Dedifferentiated amniotic fluid mesenchymal stem cell (primary cell): ENCODE measurements at regions not wholly inside any gene's neighbourhood (a gene's known extent, or its start where the extent isn't known, plus 50 kb on each side); places are given as distances from the start of the nearest gene placed in this dataset.
"Not testable (repeated sequence)": the region's sequence is repeated elsewhere in the genome, so short reads cannot be mapped to it uniquely, and the experiment has no call there.

Experiments used
- DNase-seq: peaks from one replicate; pipeline ENCODE4 v3.0.0-alpha.2; 2016; ENCODE audit errors: extremely low spot score

- no peak for DNase-seq
Measured at GRCh38 chr21:28181730-28182129, 810.9 kb downstream of the LTN1 start.

- no peak for DNase-seq
Measured at GRCh38 chr21:28179136-28179535, 813.5 kb downstream of the LTN1 start.

GRCh38 chr21:28177124-28177523 lies 815.6 kb downstream of the LTN1 start:
- no peak for DNase-seq

GRCh38 chr21:28174701-28175100 lies 818.0 kb downstream of the LTN1 start:
- no peak for DNase-seq

- DNase-seq, result no peak
Measured at GRCh38 chr21:28174006-28174405, 818.7 kb downstream of the LTN1 start.

DNA sequence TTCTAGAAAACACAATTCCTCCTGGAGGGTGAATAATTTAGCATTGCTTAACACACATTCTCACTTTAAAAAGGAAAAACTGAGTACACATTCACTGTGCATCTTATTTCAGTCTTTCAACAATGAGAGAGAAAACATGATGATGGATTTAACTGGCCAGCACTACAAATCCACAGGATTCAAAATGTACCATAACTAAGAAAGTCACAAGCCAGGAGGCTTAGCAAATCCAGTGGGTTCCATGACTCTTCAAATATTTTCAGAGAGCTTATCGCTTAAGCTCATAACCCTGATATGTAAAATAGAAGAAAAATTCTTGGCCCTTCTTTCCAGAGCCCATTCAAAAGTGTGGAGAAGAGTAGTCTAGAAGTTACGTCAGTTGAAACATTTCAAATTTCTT lies 820.3 kb downstream of the LTN1 start:
- DNase-seq, result no peak

- no peak for DNase-seq
Measured at GRCh38 chr21:28167366-28167765, 825.3 kb downstream of the LTN1 start.

DNA sequence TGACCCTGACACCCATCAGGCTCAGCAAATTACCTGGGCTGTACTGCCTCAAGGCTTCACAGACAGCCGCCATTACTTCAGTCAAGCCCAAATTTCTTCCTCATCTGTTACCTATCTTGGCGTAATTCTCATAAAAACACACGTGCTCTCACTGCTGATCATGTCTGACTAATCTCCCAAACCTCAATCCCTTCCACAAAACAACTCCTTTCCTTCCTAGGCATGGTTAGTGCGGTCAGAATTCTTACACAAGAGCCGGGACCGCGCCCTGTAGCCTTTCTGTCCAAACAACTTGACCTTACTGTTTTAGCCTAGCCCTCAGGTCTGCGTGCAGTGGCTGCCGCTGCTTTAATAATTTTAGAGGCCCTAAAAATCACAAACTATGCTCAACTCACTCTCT lies 828.2 kb downstream of the LTN1 start:
- DNase-seq, result not testable (repeated sequence)

DNA sequence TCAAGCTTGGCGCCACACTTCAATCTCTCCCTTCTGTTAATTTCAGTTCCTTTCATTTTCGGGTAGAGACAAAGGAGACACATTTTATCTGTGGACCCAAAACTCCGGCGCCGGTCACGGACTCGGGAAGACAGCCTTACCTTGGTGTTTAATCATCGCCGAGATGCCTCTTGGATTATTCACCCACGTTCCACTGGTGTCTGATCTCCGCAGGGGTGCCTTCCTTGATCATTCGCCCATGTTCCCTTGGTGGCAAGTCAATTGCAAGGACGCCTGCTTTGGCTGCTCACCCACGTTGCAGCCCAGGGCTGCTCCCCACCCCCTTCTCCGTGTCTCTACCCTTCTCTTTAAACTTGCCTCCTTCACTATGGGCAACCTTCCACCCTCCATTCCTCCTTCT lies 830.6 kb downstream of the LTN1 start:
- DNase-seq, result not testable (repeated sequence)

DNA sequence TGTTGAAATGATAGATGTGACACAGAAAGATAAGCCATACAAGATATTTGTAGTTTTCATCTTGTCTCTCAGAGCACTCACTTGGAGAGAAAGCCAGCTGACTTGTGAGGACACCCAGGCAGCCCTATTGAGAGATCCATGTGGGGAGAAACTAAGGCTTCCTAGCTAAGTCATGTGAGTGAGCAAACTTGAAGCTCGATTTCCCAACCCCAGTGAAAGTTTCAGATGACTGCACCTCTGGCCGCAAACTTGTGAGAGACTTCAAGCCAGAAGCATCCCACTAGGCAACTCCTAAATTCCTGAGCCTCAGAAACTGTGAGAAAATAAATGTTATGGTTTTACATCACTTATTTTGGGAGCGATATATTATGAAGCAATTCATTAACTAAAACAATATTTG lies 832.3 kb downstream of the LTN1 start:
- no peak for DNase-seq

- no peak for DNase-seq
Measured at GRCh38 chr21:28159396-28159795, 833.3 kb downstream of the LTN1 start.

- no peak for DNase-seq
Measured at GRCh38 chr21:28156590-28156989, 836.1 kb downstream of the LTN1 start.

GRCh38 chr21:28154121-28154520 lies 838.6 kb downstream of the LTN1 start:
- no peak for DNase-seq

DNA sequence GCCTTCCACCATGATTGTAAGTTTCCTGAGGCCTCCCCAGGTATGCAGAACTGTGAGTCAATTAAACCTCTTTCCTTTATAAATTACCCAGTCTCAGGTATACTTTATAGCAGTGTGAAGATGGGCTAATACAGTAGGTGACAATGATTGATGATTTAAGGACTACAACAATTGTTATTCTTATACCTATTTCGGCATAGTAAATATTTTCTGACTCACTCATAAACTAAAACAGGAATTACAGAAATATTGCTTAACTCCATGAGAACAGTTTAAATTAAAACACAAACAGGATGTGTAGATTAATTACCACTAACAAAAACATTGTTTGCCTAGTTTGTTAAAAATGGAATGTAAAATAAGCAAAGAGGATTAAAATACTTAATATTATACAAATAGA lies 839.9 kb downstream of the LTN1 start:
- DNase-seq, result no peak

DNA sequence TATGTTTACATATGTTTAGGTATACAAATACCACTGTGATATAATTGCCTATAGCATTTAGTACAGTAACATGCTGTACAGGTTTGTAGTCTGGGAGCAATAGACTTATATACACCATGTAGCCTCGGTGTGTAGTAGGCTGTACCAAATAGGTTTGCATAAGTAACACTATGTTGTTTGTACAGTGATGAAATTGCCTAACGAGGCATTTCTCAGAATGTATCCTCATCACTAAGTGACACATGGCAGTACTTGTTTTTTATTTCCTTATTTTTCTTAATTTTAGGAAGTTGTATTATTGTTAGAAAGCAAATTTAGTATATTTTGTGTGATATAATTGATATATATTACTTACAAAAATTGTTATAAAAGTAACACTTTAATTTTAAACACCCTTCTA lies 840.9 kb downstream of the LTN1 start:
- DNase-seq, result no peak

DNA sequence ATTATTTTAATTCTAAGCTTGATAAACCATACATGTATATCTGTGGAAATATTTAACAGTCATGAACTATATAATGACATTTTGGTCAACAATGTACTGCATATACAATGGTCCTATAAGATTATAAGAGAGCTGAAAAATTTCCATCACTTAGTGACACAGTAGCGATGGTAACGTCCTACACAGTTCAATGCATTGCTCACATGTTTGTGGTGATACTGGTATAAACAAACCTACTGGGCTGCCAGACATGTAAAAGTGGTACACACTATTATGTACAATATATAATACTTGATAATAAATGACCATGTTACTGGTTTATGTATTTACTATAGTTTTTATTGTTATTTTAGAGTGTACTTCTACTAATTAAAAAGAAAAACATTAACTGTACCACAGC lies 841.9 kb downstream of the LTN1 start:
- no peak for DNase-seq

DNA sequence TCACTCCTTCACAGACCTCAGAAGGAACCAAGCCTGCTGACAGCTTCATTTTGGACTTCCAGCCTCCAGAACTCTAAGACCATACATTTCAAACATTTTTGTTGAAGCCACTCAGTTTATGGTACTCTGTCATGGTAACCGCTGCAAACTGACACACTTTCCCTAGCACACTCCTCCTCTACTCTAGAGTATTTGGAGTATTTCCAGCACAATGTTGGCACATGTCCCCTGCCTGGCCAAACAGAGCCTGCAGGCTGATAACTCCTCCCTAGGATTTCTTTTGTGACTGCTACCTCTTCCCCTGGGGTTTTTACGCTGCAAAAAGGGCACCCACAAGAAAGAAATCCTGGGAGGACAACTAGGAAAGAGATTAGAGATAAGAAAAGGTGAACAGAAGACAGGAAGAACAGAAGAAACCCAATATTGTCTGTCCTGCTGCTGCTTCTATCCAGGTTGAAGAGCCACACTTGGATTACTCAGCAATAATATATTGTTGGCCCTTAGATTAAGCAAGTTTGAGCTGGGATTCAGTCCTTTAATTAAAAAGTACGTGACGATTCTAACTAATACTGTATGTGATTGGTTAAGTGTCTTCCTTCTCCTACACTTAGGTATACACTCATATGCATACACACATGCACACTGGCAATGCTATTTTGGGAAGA lies 844.1 kb downstream of the LTN1 start:
- no peak for DNase-seq

- DNase-seq, result no peak
Measured at GRCh38 chr21:28144653-28145052, 848.0 kb downstream of the LTN1 start.

- DNase-seq, result no peak
Measured at GRCh38 chr21:28144089-28144488, 848.6 kb downstream of the LTN1 start.

DNA sequence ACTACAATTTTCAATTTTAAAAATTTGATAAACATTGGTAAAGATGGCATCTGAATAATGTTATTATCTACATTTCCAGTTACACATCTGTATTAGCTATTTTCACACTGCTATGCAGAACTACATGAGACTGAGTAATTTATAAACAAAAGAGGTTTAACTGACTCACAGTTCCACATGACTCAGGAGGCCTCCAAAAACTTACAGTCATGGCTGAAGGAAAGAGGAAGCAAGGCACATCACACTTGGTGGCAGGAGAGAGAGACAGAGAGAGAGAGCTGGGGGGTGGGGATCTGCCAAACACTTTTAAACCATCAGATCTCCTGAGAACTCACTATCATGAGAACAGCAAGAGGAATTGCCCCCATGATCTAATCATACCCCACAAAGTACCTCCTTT lies 850.0 kb downstream of the LTN1 start:
- DNase-seq, result peak; percentile 49

GRCh38 chr21:28138272-28138671 lies 854.4 kb downstream of the LTN1 start:
- no peak for DNase-seq

DNA sequence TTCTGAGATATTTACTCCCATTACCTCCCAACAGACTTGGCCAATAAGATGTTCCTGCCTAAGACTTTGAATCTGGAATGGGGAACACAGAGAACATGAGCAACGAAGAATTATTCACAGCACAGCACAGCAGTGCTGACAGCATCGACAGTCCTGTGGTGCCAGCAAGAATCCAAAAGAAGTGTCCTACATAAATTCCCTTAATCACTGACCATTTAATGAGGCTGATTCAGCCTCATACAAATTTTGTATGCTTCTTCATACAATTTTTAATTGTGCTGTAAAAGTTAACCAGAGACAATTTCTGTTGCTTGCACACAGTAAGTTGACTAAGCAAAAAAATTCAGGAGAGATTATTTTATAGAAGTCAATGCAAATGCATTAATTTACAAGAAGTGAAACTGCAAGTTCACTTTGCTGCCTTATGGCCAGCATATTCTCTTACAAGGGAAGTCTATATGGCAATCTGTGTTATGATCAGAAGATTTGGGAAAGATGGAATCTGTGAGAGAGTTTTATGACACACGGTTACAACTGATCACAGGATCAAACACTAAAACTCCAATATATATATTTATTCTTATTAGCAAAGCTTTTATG lies 855.9 kb downstream of the LTN1 start:
- DNase-seq, result no peak

GRCh38 chr21:28135646-28136045 lies 857.0 kb downstream of the LTN1 start:
- DNase-seq, result no peak

GRCh38 chr21:28133116-28133515 lies 859.6 kb downstream of the LTN1 start:
- no peak for DNase-seq
